Liver (tissue), 3 donors: ENCODE measurements at regions not wholly inside any gene's neighbourhood (a gene's known extent, or its start where the extent isn't known, plus 50 kb on each side); places are given as distances from the start of the nearest gene placed in this dataset.

Experiments
- EGR1 ChIP-seq, 2 donors: IDR thresholded peaks; 2 replicates each; pipeline ENCODE4 v1.6.1; 2016 to 2018; ENCODE audit warnings: antibody characterized with exemption in 2 of 2, low read depth in 2 of 2
- JUND ChIP-seq, 2 donors: IDR thresholded peaks; 2 replicates each; pipeline ENCODE4 v1.6.1; 2016; ENCODE audit warnings: antibody characterized with exemption in 2 of 2
- MAX ChIP-seq: IDR thresholded peaks from 2 replicates; pipeline ENCODE4 v1.6.1; 2016; ENCODE audit warnings: antibody characterized with exemption
- NR2F2 ChIP-seq: IDR thresholded peaks from 2 replicates; pipeline ENCODE4 v1.6.1; 2016; ENCODE audit warnings: antibody characterized with exemption
- YY1 ChIP-seq: IDR thresholded peaks from 2 replicates; pipeline ENCODE4 v1.6.1; 2016; ENCODE audit warnings: antibody characterized with exemption, mild to moderate bottlenecking
- TF ChIP-seq, protein P1 (sequence below): fragments of 150-350 bp; IDR thresholded peaks from 2 replicates; pipeline ENCODE4 v1.5.1; 2017; ENCODE audit warnings: improper control_type of control experiment, low read depth, low read length; ENCODE audit not compliant: missing input control
- TF ChIP-seq, protein P2 (sequence below): IDR thresholded peaks from 2 replicates; pipeline ENCODE4 v1.6.1; 2016; ENCODE audit warnings: antibody characterized with exemption
- TF ChIP-seq, protein P3 (sequence below): IDR thresholded peaks from 2 replicates; pipeline ENCODE4 v1.6.1; 2016; ENCODE audit warnings: antibody characterized with exemption, mild to moderate bottlenecking
- donor health status: healthy.
- donor health status: healthy.

- TF ChIP-seq, protein P1, sequence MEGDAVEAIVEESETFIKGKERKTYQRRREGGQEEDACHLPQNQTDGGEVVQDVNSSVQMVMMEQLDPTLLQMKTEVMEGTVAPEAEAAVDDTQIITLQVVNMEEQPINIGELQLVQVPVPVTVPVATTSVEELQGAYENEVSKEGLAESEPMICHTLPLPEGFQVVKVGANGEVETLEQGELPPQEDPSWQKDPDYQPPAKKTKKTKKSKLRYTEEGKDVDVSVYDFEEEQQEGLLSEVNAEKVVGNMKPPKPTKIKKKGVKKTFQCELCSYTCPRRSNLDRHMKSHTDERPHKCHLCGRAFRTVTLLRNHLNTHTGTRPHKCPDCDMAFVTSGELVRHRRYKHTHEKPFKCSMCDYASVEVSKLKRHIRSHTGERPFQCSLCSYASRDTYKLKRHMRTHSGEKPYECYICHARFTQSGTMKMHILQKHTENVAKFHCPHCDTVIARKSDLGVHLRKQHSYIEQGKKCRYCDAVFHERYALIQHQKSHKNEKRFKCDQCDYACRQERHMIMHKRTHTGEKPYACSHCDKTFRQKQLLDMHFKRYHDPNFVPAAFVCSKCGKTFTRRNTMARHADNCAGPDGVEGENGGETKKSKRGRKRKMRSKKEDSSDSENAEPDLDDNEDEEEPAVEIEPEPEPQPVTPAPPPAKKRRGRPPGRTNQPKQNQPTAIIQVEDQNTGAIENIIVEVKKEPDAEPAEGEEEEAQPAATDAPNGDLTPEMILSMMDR: no peak
- TF ChIP-seq EGR1 (IDR thresholded peaks at IDR 0.05; ENCODE audit: low read depth in 2 of 2): no peak
- TF ChIP-seq JUND (IDR thresholded peaks at IDR 0.05): no peak
- no peak for TF ChIP-seq YY1
- TF ChIP-seq NR2F2: no peak
- no peak for TF ChIP-seq MAX
- TF ChIP-seq, protein P2, sequence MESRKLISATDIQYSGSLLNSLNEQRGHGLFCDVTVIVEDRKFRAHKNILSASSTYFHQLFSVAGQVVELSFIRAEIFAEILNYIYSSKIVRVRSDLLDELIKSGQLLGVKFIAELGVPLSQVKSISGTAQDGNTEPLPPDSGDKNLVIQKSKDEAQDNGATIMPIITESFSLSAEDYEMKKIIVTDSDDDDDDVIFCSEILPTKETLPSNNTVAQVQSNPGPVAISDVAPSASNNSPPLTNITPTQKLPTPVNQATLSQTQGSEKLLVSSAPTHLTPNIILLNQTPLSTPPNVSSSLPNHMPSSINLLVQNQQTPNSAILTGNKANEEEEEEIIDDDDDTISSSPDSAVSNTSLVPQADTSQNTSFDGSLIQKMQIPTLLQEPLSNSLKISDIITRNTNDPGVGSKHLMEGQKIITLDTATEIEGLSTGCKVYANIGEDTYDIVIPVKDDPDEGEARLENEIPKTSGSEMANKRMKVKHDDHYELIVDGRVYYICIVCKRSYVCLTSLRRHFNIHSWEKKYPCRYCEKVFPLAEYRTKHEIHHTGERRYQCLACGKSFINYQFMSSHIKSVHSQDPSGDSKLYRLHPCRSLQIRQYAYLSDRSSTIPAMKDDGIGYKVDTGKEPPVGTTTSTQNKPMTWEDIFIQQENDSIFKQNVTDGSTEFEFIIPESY: no peak
- TF ChIP-seq, protein P3, sequence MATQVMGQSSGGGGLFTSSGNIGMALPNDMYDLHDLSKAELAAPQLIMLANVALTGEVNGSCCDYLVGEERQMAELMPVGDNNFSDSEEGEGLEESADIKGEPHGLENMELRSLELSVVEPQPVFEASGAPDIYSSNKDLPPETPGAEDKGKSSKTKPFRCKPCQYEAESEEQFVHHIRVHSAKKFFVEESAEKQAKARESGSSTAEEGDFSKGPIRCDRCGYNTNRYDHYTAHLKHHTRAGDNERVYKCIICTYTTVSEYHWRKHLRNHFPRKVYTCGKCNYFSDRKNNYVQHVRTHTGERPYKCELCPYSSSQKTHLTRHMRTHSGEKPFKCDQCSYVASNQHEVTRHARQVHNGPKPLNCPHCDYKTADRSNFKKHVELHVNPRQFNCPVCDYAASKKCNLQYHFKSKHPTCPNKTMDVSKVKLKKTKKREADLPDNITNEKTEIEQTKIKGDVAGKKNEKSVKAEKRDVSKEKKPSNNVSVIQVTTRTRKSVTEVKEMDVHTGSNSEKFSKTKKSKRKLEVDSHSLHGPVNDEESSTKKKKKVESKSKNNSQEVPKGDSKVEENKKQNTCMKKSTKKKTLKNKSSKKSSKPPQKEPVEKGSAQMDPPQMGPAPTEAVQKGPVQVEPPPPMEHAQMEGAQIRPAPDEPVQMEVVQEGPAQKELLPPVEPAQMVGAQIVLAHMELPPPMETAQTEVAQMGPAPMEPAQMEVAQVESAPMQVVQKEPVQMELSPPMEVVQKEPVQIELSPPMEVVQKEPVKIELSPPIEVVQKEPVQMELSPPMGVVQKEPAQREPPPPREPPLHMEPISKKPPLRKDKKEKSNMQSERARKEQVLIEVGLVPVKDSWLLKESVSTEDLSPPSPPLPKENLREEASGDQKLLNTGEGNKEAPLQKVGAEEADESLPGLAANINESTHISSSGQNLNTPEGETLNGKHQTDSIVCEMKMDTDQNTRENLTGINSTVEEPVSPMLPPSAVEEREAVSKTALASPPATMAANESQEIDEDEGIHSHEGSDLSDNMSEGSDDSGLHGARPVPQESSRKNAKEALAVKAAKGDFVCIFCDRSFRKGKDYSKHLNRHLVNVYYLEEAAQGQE: no peak
These were observed 122.2 kb downstream of the ACTL8 start for GRCh38 chr1:17877316-17877715.
